WERI-Rb-1 (cell line): ENCODE measurements at regions not wholly inside any gene's neighbourhood (a gene's known extent, or its start where the extent isn't known, plus 50 kb on each side); places are given as distances from the start of the nearest gene placed in this dataset.

Source experiments
- DNase-seq: peaks from one replicate; pipeline ENCODE4 v3.0.0-alpha.2; 2020
- H3K27ac ChIP-seq: fragments of 250-450 bp; sonication (Bioruptor Pico); 2 replicates; pipeline ENCODE4 v1.5.1; 2020; ENCODE audit warnings: mild to moderate bottlenecking, moderate library complexity
- H3K27me3 ChIP-seq: fragments of 250-450 bp; sonication (Bioruptor Pico); 2 replicates; pipeline ENCODE4 v1.5.1; 2021; ENCODE audit warnings: mild to moderate bottlenecking, low read depth, moderate library complexity; ENCODE audit not compliant: insufficient read depth, severe bottlenecking
- H3K36me3 ChIP-seq: fragments of 250-450 bp; sonication (Bioruptor Pico); 2 replicates; pipeline ENCODE4 v1.5.1; 2020; ENCODE audit warnings: mild to moderate bottlenecking, moderate library complexity
- H3K4me3 ChIP-seq: 2 replicates; pipeline ENCODE4 v1.5.1; 2011; ENCODE audit warnings: low read depth, mild to moderate bottlenecking, control low read depth, low read length
- H3K9me3 ChIP-seq: fragments of 250-450 bp; sonication (Bioruptor Pico); 2 replicates; pipeline ENCODE4 v1.5.1; 2021; ENCODE audit warnings: mild to moderate bottlenecking, moderate library complexity; ENCODE audit not compliant: severe bottlenecking
- TF ChIP-seq, protein P1 (sequence below): IDR thresholded peaks from 2 replicates; pipeline ENCODE4 v1.5.1; 2011; ENCODE audit warnings: low read depth, mild to moderate bottlenecking, control low read depth, inconsistent platforms, low read length

DNA sequence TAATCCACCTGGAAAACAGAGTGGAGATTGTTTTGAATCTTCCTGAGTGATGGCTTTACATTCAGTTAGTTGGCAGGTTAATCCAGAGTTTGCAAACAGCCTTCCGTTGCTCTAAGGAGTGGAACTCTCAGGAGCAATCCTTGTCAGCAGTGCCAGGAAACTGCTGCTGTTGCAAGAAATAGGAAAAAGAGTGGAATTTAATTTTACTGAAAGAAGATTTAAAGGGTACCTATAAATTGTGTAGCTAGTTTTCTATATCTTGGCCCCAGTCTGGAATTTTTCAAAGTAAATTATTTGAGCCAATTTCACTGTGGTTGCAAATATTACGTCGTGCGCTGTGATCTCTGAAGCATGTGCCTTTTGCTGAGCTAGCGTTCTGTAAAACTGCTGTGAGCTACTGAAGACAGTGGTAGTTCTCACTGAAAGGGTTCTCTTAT, 55.5 kb upstream of the SLC5A12 start:
- TF ChIP-seq, protein P1, sequence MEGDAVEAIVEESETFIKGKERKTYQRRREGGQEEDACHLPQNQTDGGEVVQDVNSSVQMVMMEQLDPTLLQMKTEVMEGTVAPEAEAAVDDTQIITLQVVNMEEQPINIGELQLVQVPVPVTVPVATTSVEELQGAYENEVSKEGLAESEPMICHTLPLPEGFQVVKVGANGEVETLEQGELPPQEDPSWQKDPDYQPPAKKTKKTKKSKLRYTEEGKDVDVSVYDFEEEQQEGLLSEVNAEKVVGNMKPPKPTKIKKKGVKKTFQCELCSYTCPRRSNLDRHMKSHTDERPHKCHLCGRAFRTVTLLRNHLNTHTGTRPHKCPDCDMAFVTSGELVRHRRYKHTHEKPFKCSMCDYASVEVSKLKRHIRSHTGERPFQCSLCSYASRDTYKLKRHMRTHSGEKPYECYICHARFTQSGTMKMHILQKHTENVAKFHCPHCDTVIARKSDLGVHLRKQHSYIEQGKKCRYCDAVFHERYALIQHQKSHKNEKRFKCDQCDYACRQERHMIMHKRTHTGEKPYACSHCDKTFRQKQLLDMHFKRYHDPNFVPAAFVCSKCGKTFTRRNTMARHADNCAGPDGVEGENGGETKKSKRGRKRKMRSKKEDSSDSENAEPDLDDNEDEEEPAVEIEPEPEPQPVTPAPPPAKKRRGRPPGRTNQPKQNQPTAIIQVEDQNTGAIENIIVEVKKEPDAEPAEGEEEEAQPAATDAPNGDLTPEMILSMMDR, result no peak
- Histone ChIP-seq H3K9me3 (no peaks in the 10 kb centered on the region), H3K4me3 (no peak overlapping the region), H3K27me3 (peaks cover 2% of the 10 kb centered on the region), H3K36me3 (no peaks in the 10 kb centered on the region), H3K27ac (no peak overlapping the region)
- no peak for DNase-seq

DNA sequence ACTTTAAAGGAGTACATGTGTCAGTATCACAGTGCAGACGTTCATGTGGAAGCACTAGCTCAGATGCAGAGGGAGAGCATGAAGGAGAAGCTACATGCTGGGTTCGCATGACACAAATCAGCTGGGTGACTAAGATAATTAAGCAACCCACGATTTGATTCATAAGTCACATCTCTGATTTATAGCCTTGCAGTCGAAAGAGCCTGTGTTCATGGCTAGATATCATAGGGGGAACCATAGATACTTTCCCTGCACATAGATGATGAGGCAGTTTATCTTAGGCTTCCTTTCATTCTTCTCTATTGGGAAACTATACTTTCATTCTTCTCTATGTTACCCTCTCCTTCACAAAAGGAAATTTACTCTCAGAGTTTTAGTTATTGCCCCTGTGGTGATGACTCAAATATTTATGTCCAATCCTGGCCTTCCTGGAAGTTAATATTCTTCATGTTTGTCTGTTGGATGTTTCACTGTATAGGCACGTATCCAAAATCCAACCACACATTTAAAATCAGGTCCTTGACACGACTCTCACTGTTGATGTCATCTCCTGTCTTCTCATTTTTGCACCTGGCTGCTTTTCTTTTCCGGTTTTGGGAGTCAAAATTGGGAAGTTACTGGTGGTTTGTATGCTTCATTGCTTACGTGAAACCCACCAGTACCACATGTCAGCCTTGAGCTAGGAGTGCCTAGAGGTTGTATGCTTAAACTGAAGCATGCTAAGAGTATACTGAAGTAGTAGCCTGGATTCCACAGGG, 56.3 kb upstream of the SLC5A12 start:
- no peak overlapping the region for H3K4me3 ChIP-seq
- no peak for DNase-seq
- no peaks in the 10 kb centered on the region for H3K9me3 ChIP-seq
- no peaks in the 10 kb centered on the region for H3K36me3 ChIP-seq
- TF ChIP-seq, protein P1, result no peak
- H3K27me3 ChIP-seq, result no peaks in the 10 kb centered on the region
- H3K27ac ChIP-seq, result no peak overlapping the region

DNA sequence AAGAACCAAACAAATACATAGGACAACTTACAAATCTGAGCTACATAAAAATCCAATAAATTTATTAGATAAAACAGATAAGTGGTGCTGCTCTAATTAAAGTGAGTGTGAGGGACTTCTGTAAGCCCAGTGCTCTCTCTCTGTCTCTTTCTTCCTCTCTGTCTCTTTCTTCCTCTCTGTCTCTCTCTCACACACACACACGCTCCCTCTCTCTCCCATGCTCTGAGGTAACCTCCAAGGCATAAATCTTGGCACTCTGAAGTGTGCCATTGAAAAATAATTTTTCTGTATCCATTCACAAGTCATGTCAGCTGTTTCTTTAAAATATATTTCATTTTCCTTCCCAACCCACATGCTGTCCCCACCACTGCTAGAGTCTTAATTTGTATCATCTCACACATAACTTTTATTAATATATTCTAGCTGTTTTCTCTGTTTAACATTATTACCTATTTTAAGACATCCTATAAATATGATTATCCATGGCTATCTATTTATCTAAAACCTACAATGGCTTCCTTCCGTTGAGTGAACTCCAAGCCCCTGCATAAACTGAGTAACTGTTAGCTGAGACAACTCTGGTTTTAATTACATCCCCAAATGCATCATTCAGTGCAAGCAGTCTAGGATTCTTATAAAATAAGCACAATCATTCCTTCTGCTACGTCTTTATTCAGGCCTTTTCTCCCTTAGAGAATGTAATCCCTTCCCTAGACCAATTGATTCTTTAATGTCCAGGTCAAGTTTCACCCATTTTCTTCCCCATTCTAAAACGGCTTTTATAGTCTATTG, 57.4 kb upstream of the SLC5A12 start:
- no peak overlapping the region for H3K27ac ChIP-seq

DNA sequence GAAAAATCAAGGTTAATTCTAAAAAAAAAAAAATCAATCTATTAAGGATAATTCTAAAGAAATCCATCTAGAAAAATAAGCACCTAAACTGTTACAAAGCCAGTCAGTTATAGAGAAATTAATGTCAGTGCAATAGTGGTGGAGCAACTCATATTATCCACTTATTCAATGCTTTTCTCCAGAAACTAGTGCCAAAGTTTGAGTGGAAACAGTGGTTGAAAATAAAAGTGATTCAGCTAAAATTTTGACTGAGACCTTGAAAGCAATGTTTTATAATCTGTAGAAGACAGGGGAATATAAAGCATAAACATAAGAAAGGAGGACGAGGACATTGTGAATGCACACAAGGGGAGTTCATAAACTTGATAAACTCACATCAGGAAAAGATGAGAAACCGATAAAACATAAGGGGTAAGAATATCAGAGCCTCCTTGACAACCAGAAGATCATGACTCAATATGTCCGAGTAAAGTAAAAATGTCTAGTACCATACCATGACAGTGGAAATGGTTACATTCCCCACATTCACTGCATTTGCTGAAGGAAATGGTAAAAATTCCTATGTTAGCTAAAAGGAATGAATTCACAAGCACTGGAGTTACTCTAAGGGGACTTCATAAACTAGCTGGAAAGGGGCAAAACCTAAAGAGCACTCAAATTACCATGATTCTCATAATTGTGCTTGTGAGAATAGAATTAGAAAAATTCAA, 58.7 kb upstream of the SLC5A12 start:
- no peaks in the 10 kb centered on the region for H3K27me3 ChIP-seq
- H3K4me3 ChIP-seq, result no peak overlapping the region
- TF ChIP-seq, protein P1, result no peak
- H3K9me3 ChIP-seq, result no peaks in the 10 kb centered on the region
- no peak for DNase-seq
- H3K36me3 ChIP-seq, result no peaks in the 10 kb centered on the region
- H3K27ac ChIP-seq, result no peak overlapping the region

More for the DNA sequence above, 57.4 kb upstream of the SLC5A12 start:
- DNase-seq, result no peak
- Histone ChIP-seq H3K4me3 (no peak overlapping the region), H3K27me3 (no peaks in the 10 kb centered on the region), H3K9me3 (no peaks in the 10 kb centered on the region), H3K36me3 (no peaks in the 10 kb centered on the region)
- TF ChIP-seq, protein P1, result no peak

DNA sequence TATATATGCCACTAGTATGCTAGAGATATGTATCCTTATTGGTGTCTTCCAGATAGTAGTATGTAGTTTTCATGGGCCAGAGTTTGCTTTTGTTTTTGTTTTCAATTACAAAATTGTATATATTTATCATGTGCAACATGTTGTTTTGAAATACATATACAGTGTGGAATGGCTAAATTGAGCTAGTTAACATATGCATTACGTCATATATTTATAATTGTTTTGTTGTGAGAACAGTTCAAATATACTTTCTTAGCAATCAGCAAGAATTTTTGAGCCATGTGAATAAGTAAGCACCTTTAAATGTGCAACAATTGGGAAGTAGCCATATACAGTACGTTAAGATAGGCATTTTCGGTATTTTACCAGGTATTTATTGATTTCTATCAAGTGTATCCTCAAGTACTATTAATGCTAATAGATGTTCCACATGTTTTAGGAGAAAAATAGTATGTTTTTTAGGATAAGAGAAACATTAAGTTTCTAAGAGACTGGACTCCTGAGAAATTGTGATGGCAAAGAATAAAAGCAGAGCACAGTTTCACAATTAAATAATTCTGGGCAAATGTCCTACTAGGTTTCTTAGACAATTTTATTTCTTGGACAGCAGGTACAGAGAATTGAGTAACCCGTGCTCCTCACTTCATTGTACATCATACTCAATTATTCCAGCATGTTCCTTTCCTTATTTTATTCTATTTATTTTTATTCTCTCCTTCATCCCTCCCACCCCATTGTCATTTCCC, 60.5 kb upstream of the SLC5A12 start:
- DNase-seq, result no peak
- H3K27ac ChIP-seq, result no peak overlapping the region

More for the DNA sequence above, 60.5 kb upstream of the SLC5A12 start:
- Histone ChIP-seq H3K9me3 (no peaks in the 10 kb centered on the region), H3K27me3 (no peaks in the 10 kb centered on the region), H3K4me3 (no peak overlapping the region), H3K36me3 (no peaks in the 10 kb centered on the region)
- TF ChIP-seq, protein P1, result no peak
